ENCODE measurements at regions not wholly inside any gene's neighbourhood (a gene's known extent, or its start where the extent isn't known, plus 50 kb on each side); places are given as distances from the start of the nearest gene placed in this dataset.
"Not testable (repeated sequence)": the region's sequence is repeated elsewhere in the genome, so short reads cannot be mapped to it uniquely, and the experiment has no call there.

GRCh38 chr9:89675058-89675742 is 70.4 kb downstream of the GADD45G start:
- peak; percentile 93 for DNase-seq

DNA sequence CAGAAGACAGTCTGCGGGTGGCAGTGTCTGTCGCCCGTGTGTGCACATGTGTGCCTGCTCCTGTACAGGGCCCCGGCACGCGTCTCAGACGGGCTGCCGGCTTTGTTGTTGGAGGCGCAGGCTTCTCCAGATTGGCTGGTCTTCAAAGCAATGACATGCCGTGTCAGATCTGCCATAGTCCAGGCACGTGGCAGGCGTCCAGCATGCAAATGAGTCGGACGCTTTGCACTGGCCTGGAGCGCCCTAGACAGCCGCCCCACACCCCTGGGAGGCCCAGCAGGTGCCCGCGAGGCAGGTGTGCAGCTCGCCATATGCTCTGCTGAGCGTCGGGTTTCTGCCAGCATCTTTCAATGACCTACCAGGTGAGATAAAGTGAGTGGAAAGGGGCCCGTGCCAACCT is 71.5 kb downstream of the GADD45G start:
- peak; percentile 99 for DNase-seq

DNA sequence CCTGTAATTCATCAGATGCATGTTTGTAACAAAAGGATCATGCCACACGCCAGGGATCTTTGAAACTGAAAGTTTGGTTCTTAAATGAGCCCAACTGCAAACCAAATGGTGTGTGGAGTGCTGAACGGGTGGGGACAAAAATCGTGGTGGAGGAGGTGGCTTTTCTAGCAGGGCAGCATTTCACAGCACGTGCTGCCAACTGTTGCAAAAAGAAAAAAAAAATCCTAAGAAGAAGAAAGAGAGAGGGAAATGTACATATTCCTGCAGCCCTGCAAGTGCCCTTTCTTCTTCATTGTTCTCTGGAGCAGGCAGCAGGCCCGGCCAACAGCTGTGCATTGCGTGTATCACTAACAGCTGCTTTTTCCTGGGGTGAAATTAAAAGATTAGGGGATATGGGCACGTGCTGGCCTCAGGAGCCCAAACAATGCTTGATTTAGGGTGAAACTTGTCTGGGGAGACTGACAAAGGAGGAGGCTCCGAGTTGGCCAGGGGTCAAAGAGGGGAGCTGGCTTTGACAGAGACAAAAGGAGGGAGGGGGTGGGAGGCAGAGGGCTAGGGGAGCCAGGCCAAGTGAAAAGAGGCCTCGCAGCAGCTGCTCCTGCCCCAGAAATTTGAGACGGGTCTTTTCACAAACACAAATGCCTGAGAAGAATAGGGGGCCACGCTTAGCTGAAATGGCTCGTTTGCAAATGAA is 73.0 kb downstream of the GADD45G start:
- DNase-seq: peak; percentile 60

- DNase-seq: no peak
Measured at GRCh38 chr9:89678396-89679015, 73.7 kb downstream of the GADD45G start.

DNA sequence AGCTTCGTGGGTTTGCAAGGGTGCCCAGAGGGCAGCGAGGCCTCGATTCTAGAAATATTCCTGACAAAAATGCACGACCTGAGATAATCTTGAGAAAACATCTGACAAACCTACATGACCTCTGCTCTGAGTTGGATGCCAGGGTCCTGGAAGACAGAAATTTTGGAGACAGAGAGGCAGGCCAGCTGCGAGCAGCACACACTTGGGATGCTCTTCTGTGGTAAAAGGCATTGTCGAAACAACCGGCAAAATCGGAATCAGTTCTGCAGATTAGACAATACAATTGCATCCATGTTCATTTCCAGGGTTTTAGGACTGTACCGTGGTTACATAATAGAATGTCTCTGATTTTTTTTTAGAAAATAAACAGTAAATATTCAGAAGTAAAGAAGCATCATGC is 74.2 kb downstream of the GADD45G start:
- no peak for DNase-seq

- DNase-seq: no peak
Measured at GRCh38 chr9:89679581-89679980, 74.8 kb downstream of the GADD45G start.

GRCh38 chr9:89680547-89681467 is 76.0 kb downstream of the GADD45G start:
- DNase-seq: no peak

DNA sequence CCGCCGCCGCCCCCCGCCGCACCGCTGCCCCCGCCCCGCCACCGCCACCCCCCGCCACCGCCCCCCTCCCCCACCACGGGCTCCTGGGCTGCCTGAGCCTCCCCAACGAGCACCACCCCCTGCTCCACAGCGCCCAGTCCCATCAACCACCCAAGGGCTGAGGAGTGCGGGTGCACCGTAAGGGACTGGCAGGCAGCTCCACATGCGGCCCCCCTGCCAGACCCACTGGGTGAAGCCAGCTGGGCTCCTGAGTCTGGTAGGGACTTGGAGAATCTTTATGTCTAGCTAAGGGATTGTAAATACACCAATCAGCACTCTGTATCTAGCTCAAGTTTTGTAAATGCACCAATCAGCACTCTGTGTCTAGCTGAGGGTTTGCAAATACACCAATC is 76.7 kb downstream of the GADD45G start:
- DNase-seq: not testable (repeated sequence)

GRCh38 chr9:89683626-89684025 is 78.8 kb downstream of the GADD45G start:
- DNase-seq: no peak

GRCh38 chr9:89684218-89684617 is 79.4 kb downstream of the GADD45G start:
- no peak for DNase-seq

GRCh38 chr9:89684912-89685636 is 80.3 kb downstream of the GADD45G start:
- DNase-seq: no peak

- DNase-seq: no peak
Measured at GRCh38 chr9:89685698-89686097, 80.9 kb downstream of the GADD45G start.

- DNase-seq: no peak
Measured at GRCh38 chr9:89686126-89686525, 81.3 kb downstream of the GADD45G start.

- DNase-seq: no peak
Measured at GRCh38 chr9:89686621-89687020, 81.8 kb downstream of the GADD45G start.

- peak; percentile 75 for DNase-seq
Measured at GRCh38 chr9:89687188-89687587, 82.4 kb downstream of the GADD45G start.

GRCh38 chr9:89687848-89688247 is 83.0 kb downstream of the GADD45G start:
- no peak for DNase-seq

GRCh38 chr9:89689321-89689720 is 84.5 kb downstream of the GADD45G start:
- DNase-seq: not testable (repeated sequence)

DNA sequence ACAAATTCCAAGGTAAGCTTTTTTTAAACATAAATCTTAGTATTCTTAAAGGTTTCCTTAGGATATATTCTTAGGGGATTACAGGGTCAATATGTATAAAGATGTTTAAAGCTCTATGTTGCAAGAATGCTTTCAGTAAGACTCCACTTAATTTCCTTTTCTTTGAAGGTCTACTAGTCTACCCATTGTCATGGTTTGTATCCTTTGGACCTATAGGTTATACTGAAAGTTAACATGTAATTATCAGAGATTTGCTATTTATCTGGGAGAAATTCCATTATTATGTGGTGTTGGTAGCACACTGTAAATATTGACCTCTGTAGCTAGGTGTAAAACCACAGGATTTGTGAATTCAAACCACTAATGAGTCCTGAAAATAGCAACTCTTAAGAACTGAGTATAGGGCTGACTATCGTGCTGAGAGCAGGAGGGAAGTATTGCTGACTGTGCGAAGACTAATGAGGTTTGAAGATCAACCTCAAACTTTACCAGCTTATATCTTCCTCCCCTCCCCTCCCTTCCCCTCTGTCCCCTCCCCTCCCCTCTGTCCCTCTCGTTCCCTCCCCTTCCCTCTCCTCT is 85.6 kb downstream of the GADD45G start:
- DNase-seq: no peak

DNA sequence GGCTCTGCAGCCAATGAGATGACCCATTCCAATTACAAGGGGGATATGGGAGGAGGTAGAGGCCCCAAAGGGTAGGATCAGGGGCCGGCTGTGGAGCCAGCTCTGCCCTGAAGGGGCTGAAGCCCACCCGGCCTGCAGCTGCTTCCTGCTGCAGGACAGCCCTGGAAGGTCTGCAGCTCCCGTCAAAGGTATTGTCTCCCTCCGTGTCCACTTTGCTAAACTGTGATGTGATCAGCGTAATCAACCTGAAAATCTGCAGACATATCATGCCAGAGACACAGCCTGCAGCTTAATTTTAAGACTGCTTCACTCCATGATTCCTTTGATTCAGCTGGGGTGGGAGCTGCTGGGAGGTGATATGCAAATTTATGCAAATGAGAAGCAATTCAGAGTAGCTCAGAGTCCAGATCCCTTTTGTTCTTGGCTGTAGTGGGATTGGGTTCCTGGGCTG is 90.7 kb downstream of the GADD45G start:
- no peak for DNase-seq

DNA sequence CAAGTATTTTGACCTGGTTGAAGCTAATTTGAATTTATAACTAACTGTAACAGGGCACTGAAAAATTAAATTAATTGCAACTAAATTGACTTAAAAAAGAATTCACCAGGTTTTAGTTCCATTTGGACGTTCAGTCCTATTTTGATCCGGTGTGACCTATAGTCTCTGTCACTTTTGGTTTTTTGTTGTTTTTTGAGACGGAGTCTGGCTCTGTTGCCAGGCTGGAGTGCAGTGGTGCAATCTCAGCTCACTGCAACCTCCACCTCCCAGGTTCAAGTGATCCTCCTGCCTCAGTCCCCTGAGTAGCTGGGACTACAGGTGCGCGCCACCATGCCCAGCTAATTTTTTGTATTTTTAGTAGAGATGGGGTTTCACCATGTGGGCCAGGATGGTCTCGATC is 91.2 kb downstream of the GADD45G start:
- DNase-seq: not testable (repeated sequence)

DNA sequence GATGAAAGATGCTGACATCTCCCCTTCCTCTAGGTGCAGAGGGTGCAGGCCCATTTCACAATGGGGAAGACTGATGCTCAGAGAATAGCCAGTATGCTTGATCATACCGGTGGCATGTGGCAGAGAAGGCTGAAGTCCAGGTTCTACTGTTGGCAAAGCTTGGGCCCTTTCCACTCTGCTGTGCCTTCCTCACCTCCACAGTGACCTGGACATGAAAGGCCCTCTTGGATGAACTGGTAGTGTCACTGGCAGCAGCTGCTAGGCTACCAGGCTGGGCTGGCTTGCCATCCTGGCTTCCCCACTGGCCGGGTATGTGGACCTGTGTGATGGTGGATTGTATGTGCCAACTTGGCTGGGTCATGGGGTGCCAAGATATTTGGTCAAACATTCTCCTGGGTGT is 92.0 kb downstream of the GADD45G start:
- no peak for DNase-seq

DNA sequence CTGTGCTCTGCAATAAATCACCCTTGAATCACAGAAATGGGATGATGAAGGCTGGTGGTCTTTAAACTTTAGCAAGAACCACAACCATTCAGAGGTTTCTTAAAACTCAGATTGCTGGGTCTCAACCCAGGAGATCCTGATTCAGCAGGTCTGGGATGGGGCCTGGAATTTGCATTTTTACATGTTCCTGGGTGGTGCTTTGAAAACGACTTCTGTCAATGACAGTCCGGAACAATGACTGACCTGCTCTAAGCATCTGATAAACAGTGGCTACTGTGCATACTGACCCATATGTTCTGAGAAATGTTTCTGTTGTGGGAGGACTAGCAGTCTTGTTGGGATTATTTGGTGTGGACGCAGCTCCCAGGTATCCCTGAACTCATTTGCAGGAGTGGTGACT is 92.7 kb downstream of the GADD45G start:
- no peak for DNase-seq

Data from NCI-H2029 (cell line).